ENCODE measurements at regions not wholly inside any gene's neighbourhood (a gene's known extent, or its start where the extent isn't known, plus 50 kb on each side); places are given as distances from the start of the nearest gene placed in this dataset.

- no peaks in the 10 kb centered on the region for H3K36me3 ChIP-seq (ENCODE audit: control insufficient read depth, insufficient read depth, low read length)
- H3K36me3 Mint-ChIP-seq (ENCODE audit: low read depth), result no peaks in the 10 kb centered on the region
- no peak for DNase-seq
- no peak overlapping the region for H3K27ac Mint-ChIP-seq
- no peaks in the 10 kb centered on the region for H3K9me3 ChIP-seq (ENCODE audit: control insufficient read depth, low read length)
- no peak overlapping the region for H3K27ac ChIP-seq (ENCODE audit: low read depth, low read length)
- no peaks in the 10 kb centered on the region for H3K9me3 Mint-ChIP-seq
- H3K27me3 ChIP-seq (ENCODE audit: control insufficient read depth, insufficient read depth, low read length, poor library complexity, severe bottlenecking), result no peaks in the 10 kb centered on the region
- 86 to 89% methylated on average over 1 of the region's 1 CpG for WGBS, 2 experiments (ENCODE audit: insufficient coverage in 1 of 2, insufficient read length in 1 of 2)
- H3K4me1 ChIP-seq (ENCODE audit: control insufficient read depth, insufficient read depth, low read length), result peaks cover 9% of the 10 kb centered on the region
- no peak for TF ChIP-seq CTCF (conservative IDR thresholded peaks at IDR 0.05)
- no peak overlapping the region for H3K4me3 ChIP-seq (ENCODE audit: low read length)
- peaks cover 7% of the 10 kb centered on the region for H3K4me1 Mint-ChIP-seq
- H3K9ac ChIP-seq (ENCODE audit: extremely low read depth, low read length, poor library complexity, severe bottlenecking), result no peak overlapping the region
- no peaks in the 10 kb centered on the region for H3K27me3 Mint-ChIP-seq (ENCODE audit: insufficient read depth)
- no peak overlapping the region for H3K4me3 Mint-ChIP-seq
Observed at GRCh38 chr3:111307676-111308075, 234.3 kb upstream of the CD96 start.

- peaks cover 10% of the 10 kb centered on the region for H3K4me1 Mint-ChIP-seq
Observed at GRCh38 chr3:111311126-111311525, 230.9 kb upstream of the CD96 start.

GRCh38 chr3:111311709-111312235, 230.2 kb upstream of the CD96 start:
- Histone ChIP-seq H3K4me3 (ENCODE audit: low read length) (no peak overlapping the region), H3K4me1 (ENCODE audit: control insufficient read depth, insufficient read depth, low read length) (peaks cover 12% of the 10 kb centered on the region), H3K27ac (ENCODE audit: low read depth, low read length) (no peak overlapping the region), H3K9ac (ENCODE audit: extremely low read depth, low read length, poor library complexity, severe bottlenecking) (no peak overlapping the region), H3K36me3 (ENCODE audit: control insufficient read depth, insufficient read depth, low read length) (no peaks in the 10 kb centered on the region), H3K9me3 (ENCODE audit: control insufficient read depth, low read length) (no peaks in the 10 kb centered on the region), H3K27me3 (ENCODE audit: control insufficient read depth, insufficient read depth, low read length, poor library complexity, severe bottlenecking) (no peaks in the 10 kb centered on the region)
- Mint-ChIP-seq H3K4me3 (no peak overlapping the region), H3K27ac (no peak overlapping the region), H3K27me3 (ENCODE audit: insufficient read depth) (no peaks in the 10 kb centered on the region), H3K9me3 (no peaks in the 10 kb centered on the region), H3K36me3 (ENCODE audit: low read depth) (no peaks in the 10 kb centered on the region), H3K4me1 (peaks cover 10% of the 10 kb centered on the region)
- WGBS, 2 experiments (ENCODE audit: insufficient coverage in 1 of 2, insufficient read length in 1 of 2), result 88 to 93% methylated on average over 2 of the region's 2 CpGs
- no peak for TF ChIP-seq CTCF (conservative IDR thresholded peaks at IDR 0.05)
- DNase-seq, result no peak

More at GRCh38 chr3:111311126-111311525, 230.9 kb upstream of the CD96 start:
- Mint-ChIP-seq H3K9me3 (no peaks in the 10 kb centered on the region), H3K4me3 (no peak overlapping the region), H3K27ac (no peak overlapping the region), H3K27me3 (ENCODE audit: insufficient read depth) (no peaks in the 10 kb centered on the region), H3K36me3 (ENCODE audit: low read depth) (no peaks in the 10 kb centered on the region)
- Histone ChIP-seq H3K4me3 (ENCODE audit: low read length) (no peak overlapping the region), H3K27me3 (ENCODE audit: control insufficient read depth, insufficient read depth, low read length, poor library complexity, severe bottlenecking) (no peaks in the 10 kb centered on the region), H3K9me3 (ENCODE audit: control insufficient read depth, low read length) (no peaks in the 10 kb centered on the region), H3K27ac (ENCODE audit: low read depth, low read length) (no peak overlapping the region), H3K36me3 (ENCODE audit: control insufficient read depth, insufficient read depth, low read length) (no peaks in the 10 kb centered on the region), H3K9ac (ENCODE audit: extremely low read depth, low read length, poor library complexity, severe bottlenecking) (no peak overlapping the region), H3K4me1 (ENCODE audit: control insufficient read depth, insufficient read depth, low read length) (peaks cover 12% of the 10 kb centered on the region)
- TF ChIP-seq CTCF (conservative IDR thresholded peaks at IDR 0.05), result no peak
- no peak for DNase-seq
